Activated CD4-positive, alpha-beta T cell treated with anti-CD3 and anti-CD28 coated beads, Interleukin-10, Interleukin-2, amounts not matched to agents 100 ng/mL and 50 ng/mL, durations not matched to agents 16 hours and 8 hours (primary cell): ENCODE measurements at regions not wholly inside any gene's neighbourhood (a gene's known extent, or its start where the extent isn't known, plus 50 kb on each side); places are given as distances from the start of the nearest gene placed in this dataset.
"Not testable (repeated sequence)": the region's sequence is repeated elsewhere in the genome, so short reads cannot be mapped to it uniquely, and the experiment has no call there.

Experiments used
- DNase-seq: peaks from one replicate; pipeline ENCODE4 v3.0.0-alpha.2; 2020

DNA sequence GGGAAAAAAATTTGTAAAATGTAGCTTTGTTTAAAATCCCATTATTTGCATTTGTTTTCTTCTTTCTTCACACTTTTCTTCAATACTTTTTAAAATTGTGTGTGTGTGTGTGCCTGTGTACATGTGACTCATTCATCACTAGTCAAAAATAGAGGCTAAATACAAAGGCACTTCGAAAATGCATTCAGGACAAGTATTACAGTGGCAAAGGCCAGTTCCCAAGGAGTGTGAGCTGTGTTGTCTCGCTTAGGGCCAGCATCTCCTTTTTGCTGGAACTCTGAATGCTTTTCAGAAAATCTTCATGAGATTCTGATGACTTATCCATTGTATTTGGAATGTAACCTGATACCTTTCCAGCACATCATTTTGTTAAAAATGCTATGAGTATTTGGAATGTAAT lies 288.5 kb upstream of the CNR1 start:
- no peak for DNase-seq

DNA sequence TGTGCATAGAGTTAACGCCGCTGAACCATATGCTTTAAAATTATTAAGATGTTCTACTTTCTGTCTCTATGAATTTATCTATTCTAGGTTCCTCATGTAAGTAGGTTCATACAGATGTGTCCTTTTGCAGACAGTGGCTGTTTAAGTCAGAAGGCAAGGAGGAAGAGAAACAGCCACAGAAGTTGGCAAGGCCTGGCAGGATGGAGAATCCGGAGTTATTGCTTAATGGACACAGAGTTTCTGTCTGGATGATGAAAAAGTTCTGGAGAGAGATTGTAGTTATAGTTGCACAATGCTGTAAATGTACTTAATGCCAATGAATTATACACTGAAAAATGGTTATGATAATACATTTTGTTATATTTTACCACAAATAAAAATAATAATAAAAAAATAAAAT lies 283.6 kb upstream of the CNR1 start:
- DNase-seq = no peak

DNA sequence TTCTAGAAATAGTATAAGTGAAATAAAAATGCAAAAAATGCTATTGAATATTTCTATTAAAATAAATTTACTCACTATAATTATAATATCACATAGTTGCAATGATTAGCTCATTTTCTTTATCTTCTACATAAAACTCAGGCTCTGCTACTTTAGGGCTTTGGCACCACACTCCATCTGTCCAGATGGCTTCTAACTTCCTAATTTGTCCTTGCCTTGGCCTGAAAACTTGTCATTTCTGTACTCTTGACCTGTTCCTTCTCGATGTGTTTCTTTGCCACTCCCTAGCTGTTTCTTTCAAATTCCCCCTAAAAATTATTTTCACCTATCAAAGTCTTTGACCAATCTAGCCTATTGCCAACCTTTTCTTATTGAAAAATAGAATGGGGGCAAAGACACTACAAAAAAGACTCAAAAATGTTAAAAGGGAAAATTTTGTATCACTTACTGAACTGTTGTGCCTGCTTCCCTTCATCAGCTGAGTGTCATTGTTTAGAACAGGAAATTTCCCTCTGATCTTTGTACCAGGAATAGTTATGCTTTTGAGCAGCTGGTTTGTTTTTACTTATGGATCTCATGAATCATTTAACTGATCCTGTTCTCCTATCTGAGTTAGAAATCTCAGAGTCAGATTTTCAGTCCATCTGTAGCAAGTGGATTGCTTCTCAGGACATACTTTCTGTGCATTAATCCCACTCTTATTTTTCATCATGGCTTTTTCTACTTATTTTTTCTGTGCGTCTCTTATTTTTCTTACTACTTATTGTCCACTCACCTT lies 279.2 kb upstream of the CNR1 start:
- DNase-seq = no peak

DNA sequence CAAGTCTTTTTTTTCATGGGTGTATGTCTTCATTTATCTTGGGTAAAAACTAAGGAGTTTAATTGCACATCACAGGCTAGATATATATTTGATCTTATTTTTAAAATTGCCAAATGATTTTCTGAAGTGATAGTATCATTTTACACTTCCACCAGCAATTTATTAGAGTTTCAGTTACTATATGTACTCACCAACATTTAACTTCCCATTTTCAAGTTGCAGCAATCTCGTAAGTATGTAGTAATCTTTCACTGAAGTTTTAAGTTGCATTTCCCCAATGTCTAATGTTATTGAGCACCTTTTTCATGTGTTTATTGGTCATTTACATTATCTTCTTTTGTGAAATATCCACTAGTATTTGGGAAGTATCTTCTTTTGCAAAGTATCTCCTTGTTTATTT lies 277.4 kb upstream of the CNR1 start:
- DNase-seq = no peak

DNA sequence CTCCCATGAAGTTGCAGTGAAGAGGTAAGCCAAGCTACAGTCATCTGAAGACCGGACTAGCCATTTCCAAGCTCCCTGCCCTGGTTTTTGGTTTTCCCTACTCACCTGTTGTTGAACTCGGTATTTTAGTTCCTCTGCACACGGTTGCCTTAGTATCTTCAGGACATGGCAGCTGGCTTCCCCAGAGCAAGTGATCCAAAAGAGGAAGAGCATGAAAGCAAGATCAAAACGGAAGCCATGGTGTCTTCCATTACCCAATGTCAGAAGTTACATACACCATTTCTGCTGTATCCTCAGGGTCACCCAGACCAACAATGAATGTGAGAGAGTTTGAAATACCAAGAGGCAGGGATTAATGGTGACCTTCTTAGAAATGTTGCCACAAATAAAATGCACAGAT lies 276.6 kb upstream of the CNR1 start:
- no peak for DNase-seq

DNA sequence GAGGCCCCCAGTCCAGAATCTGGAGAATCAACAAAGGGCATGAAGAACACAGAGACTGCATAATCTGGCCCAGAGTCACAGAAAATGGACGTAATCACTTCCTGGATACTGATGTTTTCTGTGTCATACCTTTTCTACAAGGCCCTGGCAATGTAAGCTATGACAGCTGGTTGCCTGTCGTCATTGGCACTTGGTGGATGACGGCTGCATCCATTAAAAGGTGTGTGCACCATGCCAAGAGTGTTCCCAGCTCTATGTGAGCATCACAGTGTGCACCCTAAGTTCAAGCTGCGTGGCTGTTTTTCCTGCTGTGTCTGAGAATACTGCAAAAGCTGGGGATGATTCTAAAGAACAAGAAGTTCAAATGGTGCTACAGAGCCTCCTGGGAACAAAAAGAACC lies 275.2 kb upstream of the CNR1 start:
- DNase-seq = no peak

DNA sequence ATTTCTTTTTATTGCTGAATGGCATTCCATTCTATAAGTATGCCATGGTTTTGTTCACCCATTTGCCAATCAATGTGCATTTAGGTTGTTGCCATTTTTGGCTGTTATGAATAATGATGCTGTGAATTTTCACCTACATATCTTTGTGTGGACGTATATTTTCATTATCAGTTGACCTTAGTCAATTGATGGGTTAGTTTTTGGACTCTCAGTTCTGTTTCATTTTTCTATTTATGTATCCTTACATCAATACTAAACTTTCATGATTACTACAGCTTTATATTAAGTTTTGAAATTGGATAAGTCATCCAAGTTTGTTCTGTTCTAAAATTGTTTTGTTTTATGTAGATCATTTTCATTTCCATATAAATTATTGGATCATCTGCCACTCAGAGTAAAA lies 261.9 kb upstream of the CNR1 start:
- no peak for DNase-seq

DNA sequence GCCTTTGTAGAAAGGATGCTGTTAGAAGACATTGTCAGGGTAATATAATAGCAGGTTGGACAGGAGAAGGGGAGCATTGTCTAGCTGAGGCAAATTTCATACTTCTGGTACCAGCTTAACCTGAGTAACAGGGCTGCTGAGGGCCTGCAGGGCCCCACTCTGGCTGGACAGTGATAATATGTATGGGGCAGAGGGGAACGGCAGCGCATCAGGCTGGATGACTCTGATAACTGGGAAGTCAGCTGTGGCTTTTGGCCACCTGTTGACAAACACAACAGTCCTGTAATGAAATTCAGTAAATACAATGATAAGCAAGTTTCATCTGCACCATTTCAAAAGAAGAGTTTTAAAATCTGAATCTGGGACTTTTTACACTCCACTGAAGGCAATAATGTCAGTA lies 259.9 kb upstream of the CNR1 start:
- no peak for DNase-seq

DNA sequence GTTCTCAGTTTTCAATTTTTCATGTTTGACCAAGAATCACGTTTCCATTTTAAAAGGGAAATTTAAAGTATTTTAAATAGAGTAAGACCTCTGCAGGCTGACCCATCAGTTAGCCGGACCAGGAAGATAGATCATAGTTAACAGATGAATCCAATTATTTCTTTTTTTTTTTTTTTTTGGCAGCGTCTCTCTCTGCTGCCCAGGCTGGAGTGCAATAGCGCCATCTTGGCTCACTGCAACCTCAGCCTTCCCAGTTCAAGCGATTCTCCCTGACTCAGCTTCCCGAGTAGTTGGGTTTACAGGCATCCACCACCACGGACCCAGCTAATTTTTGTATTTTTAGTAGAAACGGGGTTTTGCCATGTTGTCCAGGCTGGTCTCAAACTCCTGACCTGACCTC lies 256.7 kb upstream of the CNR1 start:
- DNase-seq = no peak

DNA sequence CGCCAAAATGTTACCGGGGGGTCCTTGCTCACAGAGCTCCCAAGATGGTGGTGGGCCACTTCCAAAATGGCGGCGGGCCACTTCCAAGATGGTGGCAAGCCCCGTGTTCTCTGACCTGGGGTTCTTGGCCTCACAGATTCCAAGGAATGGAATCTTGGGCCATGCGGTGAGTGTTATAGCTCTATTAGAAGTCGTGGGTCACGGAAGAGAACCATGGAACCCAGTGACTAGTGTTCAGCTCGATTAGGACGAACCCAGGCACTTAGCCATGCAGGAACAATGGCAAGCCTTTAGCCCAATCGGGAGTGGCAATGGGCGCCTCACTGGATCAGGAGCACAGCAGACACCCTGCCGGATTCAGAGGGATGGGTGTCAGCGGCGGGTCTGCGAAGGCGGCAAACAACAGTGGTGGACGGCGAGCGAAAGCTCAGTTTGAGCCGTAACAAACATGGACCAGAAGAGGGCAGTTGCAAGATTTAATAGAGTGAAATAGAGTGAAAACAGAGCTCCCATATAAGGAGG lies 254.9 kb upstream of the CNR1 start:
- not testable (repeated sequence) for DNase-seq

DNA sequence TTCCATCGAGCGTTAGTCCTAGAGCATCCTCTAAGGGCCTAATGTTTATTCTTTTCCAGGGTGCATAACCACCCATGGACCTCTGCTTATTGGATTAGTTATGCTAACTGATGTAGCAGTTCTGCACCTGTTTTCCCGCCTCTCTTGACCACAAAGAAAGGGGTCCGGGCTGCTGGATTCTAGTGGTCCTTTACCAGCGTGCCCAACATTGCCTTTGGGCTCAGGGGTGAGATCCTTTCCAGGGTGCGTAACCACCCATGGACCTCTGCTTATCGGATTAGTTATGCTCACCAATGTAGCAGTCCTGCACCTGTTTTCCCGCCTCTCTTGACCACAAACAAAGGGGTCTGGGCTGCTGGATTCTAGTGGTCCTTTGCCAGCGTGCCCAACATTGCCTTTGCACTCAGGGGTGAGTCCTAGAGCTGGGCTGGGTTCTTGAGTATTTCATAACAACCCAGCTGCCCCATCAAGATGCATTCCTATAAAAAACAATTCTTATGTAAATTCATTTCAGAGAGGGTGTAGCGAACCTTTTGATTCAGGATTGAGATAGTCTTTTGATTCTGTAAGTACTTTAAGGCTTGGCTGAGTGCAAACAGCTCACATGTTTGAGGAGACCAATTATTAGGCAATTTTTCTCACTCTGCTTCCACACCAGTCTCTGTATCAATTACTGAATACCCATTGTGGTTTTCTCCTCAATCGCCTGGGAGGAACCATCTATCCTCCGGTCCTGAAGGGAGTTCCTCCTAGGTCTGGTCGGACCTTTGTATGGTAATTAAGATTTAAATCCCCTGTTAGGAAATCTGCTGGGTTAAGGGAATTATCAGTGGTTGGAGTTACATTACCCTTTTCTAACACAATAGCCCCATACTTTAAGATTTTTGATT lies 253.0 kb upstream of the CNR1 start:
- not testable (repeated sequence) for DNase-seq

DNA sequence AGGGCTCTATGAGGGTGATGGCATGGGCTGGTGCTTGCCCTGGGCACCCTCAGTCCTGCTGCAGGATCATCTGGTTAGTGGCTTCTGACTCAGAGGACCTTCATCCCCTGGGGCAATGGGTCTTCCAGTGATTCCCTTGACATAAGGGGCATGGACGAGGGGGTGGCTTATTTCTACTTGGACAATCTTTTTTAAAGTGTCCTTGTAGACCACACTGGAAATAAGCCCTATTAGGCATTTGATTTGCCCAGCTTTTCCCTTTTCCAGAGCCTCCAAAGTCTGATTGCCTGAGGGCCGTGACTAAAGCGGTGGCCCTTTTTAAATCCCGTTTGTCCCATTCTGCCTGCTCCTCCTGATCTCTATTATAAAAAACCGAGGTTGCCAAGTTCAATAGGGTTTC lies 251.2 kb upstream of the CNR1 start:
- DNase-seq = not testable (repeated sequence)

DNA sequence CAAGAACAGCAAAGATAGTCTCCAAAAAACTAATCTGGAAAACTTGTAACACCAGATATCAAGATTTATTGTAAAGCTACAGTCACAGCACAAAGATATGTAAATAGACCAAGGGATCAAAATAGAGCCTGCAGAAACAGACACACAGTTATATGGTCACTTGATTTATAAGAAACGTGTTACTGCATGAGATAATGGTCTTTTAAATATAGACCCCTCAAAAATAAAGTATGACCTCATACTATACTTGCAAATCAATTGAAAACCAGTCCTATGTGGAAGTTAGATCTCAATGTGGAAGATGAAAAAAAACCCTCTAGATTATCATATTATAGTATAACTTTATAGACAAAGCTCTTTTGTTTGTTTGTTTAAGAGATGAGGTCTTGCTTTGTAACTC lies 247.3 kb upstream of the CNR1 start:
- DNase-seq = no peak

DNA sequence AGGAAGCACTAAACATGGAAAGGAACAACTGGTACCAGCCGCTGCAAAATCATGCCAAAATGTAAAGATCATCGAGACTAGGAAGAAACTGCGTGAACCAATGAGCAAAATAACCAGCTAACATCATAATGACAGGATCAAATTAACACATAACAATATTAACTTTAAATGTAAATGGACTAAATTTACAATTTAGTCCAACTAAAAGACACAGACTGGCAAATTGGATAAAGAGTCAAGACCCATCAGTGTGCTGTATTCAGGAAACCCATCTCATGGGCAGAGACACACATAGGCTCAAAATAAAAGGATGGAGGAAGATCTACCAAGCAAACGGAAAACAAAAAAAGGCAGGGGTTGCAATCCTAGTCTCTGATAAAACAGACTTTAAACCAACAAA lies 242.2 kb upstream of the CNR1 start:
- DNase-seq = not testable (repeated sequence)

DNA sequence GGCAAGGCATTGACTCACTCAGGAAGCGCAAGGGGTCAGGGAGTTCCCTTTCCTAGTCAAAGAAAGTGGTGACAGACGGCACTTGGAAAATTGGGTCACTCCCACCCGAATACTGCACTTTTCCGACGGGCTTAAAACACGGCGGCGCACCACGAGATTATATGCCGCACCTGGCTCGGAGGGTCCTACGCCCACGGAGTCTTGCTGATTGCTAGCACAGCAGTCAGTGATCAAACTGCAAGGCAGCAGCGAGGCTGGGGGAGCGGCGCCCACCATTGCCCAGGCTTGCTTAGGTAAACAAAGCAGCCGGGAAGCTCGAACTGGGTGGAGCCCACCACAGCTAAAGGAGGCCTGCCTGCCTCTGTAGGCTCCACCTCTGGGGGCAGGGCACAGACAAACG lies 240.5 kb upstream of the CNR1 start:
- DNase-seq = not testable (repeated sequence)

DNA sequence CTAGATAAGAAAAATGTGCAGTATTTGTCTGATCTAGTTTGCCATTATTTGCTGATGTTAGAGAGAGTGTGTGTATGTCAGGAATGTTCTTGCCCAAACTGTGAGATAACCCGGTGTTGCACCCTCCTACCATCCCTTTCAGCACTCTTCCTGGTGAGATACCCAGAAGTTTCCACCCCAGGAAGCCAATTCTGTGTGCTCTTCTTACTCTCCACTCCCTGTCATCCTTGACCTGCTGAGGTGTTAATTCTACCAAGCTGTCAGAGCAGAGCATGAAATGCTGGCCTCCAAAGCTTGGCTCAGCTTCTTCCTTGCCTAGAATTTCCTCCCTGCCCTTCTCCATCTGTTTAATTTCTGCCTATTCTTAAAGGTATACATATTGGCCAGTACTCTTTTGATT lies 237.3 kb upstream of the CNR1 start:
- no peak for DNase-seq

DNA sequence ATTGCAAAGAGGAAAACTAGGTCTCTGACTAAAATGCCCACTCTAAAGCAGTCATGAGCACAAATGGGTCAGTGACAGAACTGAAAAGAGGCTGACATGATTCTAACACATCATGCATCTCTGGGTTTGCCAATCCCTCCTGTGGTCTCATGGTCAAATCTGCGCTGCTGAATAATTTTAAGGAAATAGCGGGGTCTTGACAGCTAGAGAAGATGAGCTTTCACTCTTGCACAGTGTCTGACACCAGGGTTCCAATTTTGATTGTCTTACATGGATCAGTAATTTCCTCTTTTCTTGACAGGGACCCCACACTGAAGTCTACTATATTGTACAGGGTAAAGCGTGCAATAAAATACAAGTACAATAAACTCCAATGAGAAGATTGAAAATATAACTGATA lies 236.8 kb upstream of the CNR1 start:
- no peak for DNase-seq

DNA sequence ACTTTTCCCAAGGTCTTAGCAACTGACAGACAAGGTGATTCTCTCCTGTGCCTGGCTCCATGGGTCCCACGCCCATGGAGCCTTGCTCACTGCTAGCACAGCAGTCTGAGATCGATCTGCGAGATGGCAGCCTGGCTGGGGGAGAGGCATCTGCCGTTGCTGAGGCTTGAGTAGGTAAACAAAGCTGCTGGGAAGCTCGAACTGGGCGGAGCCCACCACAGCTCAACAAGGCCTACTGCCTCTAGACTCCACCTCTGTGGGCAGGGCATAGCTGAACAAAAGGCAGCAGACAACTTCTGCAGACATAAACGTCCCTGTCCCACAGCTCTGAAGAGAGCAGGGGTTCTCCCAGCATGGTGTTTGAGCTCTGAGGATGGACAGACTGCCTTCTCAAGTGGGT lies 224.9 kb upstream of the CNR1 start:
- not testable (repeated sequence) for DNase-seq

DNA sequence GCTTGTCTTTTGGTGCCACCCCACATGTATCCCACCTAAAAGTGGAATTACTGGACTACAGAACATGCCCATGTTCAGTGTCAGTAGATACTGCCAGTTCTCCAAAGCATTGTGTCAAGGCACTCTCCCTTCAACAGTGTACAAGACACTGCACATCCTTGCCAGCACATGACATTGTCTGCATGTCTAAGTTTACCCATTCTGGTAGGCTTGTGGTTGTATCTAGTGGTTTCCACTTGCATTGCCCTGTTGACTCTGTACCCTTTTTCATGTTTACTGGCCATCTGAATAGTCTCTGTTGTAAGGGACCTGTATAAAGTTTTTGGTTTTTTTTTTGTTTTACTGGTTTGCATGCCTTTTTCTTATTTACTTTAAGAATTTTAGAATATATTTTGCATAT lies 222.4 kb upstream of the CNR1 start:
- no peak for DNase-seq

DNA sequence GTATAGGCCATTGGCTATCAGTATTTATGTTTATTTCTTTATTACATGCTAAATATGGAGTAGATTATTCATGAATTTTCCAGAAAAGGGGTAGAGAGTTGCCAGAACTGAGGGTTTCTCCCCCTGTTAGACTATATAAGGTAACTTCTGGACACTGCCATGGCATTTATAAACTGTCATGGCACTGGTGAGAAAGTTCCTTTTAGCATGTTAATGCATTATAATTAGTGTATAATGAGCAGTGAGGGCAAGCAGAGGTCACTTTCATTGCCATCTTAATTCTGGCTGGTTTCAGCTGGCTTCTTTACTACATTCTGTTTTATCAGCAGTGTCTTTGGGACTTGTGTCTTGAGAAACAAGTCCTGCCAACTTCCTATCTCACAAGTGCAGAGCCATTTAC lies 220.0 kb upstream of the CNR1 start:
- no peak for DNase-seq

DNA sequence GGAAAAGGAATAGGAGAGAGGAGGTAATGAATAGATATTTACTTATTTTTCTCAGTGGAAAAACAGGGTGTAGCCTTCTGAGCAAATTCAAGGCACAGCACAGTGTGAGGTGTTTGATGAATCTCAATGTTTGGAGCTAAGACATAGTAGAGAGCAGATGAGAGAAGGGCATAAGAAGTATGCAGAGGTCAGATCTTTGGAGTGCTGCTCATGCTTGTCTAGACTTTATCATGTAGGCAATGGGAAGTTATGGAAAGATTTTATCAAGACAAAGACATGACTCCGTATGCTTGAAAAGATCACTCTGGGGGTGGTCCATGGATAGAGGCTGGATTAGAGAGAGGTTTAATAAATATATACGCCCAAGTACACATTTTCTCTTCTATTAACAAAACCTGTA lies 217.0 kb upstream of the CNR1 start:
- DNase-seq = no peak

DNA sequence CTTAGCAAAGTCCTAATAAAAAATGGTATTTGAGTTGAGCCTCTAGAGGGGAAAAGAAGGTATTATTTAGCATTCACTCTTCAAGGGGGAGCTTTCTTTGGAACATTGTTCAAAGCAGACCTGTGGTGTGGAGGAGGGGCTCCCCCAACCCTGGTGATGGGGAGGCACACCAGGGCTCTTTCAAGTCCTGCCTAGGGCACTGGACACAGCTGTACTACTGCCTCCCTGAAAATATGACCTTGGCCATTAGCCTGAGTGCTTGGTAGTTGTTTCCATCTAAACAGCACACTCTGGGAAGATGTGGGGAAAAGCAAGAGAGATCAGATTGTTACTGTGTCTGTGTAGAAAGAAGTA lies 215.1 kb upstream of the CNR1 start:
- DNase-seq = no peak

DNA sequence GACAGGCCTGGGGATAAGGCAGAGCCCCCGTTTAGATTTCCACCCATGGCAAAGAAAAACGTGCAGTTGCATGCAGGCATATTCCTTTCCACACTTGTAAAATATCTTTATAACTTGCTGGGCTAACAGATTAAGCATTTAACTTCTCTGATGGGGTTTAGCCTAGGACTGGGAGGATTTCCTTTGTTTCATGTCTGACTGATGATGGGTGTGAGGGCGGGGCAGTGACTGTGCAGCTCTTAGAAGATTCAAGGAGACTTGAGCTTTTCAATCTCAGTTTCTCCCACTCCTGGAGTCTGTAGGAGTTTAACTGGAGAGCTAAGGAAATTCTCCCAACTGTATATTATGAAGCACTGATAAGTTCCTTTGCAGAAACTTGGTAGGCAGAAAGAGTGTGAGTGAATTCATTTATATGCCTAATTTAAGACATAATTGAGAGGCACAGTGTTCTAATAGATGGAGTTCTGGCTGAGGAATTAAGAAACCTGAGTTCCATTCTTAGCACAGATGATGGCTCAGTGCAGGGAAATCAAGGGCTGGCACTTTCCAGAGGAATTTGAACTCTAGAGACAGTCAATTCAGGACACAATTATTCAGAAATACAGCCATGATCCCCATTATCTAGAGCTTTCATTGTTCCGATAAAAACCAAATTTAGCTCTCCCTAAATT lies 214.6 kb upstream of the CNR1 start:
- DNase-seq = no peak

DNA sequence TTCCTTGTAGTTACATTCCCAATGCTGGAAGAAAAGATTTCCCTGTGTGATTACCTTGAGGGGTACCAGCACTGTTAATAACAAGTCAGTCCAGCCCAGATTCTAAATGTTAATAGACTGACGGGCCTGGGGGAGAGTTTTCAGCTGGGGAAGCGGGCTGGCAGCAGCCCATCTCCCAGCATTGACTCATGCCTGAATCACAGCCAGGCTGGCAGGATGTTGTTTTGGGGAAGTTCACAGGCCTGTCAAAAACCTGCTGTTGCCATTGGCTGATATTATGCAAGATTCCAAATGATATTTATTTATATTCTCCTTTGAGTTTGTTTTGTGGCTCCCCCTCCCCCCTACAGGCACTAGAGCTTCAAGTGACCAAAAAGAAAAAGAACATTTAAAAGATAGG lies 213.9 kb upstream of the CNR1 start:
- DNase-seq = no peak
